HG03103 (cell line): ENCODE measurements at regions not wholly inside any gene's neighbourhood (a gene's known extent, or its start where the extent isn't known, plus 50 kb on each side); places are given as distances from the start of the nearest gene placed in this dataset.

Experiments
- ATAC-seq: cut with Tn5 transposase; IDR thresholded peaks from one replicate; pipeline ENCODE4 v1.9.1; 2021; ENCODE audit warnings: low read depth; ENCODE audit not compliant: unreplicated experiment

GRCh38 chr12:43052441-43052840 lies 462.9 kb upstream of the PRICKLE1 start:
- no peak for ATAC-seq

DNA sequence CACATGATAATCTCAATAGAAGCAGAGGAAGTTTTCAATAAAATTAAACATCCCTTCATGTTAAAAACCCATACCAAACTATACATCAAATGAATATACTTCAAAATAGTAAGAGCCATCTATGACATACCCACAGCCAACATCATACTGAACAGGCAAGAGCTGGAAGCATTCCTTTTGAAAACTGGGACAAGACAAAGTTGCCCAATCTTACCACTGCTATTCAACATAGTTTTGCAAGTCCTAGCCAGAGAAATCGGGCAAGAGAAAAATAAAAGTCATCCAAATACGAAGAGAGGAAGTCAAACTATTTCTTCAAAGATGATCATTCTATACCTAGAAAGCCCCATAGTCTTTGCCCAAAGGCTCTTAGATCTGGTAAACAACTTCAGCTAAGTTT lies 454.7 kb upstream of the PRICKLE1 start:
- no peak for ATAC-seq

GRCh38 chr12:43038991-43039390 lies 449.4 kb upstream of the PRICKLE1 start:
- no peak for ATAC-seq

DNA sequence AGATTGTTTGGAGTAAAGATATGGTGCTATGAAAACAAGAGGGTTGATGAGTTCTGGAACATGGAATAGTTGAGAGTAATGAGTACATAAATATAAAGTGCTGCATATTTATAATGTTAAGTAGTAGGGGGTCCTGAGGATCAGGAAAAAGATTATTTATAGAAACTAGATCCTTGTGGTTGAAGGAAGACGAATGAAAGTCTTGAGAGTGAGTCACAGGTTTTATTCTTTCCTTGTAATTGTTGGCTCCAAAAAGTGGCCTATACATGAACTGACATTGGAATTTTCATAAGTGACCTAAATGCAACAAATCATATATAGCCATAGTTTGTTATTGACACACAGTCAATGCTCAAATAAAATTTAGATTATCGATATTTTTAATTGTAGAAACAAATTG lies 440.4 kb upstream of the PRICKLE1 start:
- ATAC-seq: no peak

DNA sequence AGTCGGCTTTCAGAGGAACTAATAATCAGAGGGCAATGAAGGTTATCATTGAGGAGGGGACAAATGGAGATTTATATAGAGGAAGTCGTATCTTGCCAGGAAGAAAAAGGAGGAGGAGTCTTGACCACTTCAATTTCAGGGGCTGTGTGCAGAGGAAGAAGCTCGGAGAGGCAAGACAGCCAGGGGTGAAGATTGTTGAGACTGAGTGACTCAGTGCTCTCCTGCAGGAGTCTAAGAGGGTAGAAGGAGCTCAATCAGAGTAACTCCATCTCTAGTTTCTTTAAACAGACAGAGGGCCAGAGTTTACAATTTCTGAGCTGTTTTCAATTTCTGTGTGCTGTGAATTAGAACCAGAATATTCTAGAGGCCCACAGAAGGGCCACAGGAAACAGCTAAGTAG lies 439.3 kb upstream of the PRICKLE1 start:
- ATAC-seq: no peak

- no peak for ATAC-seq
Measured at GRCh38 chr12:43022838-43023237, 433.3 kb upstream of the PRICKLE1 start.

DNA sequence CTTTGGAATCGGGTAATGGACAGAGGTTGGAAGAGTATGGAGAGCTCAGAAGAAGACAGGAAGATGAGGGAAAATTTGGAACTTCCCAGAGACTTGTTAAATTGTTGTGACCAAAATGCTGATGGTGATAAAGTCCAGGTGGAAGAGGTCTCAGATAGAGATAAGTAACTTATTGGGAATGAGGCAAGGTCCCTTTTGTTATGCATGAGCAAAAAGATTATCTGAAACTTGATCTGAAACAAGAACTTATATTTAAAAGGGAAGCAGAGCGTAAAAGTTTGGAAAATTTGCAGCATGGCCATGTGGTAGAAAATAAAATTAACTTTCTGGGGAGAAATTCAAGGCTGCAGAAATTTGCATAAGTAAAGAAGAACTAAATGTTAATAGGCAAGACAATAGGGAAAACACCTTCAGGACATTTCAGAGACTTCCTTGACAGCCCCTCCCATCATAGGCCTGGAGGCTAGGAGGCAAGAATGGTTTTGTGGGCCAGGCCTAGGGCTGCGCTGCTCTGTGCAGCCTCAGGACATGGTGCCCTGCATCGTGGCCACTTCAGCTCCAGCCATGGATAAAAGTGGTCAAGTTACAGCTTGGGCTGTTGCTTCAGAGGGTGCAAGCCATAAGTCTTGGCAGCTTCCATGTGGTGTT lies 425.7 kb upstream of the PRICKLE1 start:
- ATAC-seq: no peak

DNA sequence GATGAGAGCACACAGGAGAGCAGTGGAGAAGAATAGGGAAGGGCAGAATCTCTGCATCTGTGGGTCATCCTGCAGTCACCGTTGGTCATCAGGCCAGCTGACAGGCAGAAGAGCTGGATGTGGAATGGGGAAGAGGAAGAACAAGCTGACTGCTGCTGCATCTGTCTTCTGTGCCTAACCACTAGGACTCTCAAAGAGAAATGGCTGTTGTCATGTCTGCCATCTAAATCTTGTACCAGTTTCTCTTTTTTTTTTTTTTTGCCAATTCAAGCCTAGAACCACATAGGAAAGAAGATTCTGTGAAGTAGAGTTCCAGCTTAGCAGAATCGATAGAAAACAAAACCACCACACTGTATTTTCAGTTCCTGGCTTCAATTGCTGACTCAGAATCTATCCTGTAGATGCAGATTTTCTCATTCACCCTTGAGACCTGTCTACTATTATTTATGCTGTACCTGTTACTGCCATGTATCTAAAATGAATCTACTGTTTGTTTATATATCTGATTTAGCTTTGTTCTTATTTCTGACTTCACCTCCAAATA lies 421.9 kb upstream of the PRICKLE1 start:
- ATAC-seq: peak; percentile 69

DNA sequence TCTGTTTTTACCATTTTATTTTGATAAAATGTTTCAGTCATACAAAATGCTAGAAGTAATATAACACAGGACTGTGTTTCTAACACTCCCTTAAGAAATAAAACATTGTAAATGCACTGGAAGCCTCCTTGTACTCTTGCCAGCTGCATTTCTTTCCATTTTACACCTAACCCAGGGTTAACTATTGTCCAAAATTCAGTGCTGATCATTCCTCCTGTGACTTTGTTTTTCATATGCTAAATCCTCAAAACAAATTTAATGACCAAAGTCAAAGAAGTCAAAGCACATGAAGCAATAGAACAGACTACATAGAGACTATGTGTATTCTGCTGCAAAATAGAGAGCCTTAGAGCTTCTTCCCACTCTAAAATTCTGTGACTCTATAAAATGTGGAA lies 420.3 kb upstream of the PRICKLE1 start:
- no peak for ATAC-seq

DNA sequence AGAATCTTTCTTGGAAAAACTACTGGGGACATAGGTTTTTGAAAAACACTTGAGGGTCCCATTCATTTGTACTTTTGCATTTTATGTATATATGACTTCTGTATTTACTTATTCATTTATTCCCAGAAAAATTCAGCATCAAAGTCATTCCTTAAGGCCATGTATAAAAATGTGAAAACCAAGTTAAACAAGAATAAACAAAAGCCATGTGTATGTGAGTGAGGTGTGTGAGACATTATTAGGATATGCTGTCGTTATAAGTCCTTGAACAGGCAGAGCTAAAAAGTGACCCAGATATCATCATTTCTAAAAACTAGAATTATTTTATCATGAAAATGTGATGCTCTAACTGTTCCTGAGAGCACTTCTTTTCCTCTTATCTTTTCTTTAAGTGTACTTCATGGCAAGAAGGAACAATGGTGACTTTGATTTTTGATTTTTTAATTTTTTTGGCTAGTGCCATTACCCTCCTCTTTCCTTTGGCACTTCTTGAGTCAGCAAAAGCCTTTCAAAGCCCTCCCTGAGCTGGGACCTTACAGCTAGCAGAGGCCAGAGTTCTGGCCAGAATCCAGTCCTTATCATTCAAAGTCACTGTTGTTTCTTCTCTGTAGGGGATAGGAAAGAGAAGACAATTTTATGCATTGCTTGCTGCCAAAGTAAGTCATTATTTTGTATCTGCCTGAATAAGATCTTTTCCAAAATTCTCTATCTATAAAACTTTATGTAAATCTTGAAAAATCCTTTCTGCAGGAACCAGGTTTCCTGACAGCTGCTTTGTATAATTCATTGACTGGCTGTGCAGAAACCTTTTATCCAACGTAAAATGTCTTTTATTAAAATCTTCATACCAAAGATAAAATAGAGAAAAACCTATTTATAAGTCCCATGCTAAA lies 419.7 kb upstream of the PRICKLE1 start:
- no peak for ATAC-seq

- no peak for ATAC-seq
Measured at GRCh38 chr12:43004908-43005307, 415.4 kb upstream of the PRICKLE1 start.

DNA sequence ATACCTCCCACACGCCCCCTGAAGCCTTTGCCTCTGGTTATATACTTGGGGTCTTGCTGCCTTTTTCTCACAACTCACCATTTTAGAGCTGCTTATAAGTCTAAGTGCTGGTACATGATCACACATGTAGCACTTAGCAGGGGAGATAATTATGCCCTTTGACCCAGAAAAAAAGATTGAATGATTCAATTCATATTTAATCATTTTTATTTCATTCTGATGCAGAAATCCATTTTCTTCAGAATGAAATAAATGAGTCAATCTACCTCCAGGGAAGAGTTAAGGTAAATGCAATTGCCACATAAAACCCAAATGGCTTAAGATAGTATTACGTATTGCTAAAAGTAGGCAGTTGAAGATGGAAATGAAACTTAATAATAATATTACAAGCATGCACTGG lies 414.6 kb upstream of the PRICKLE1 start:
- ATAC-seq: no peak

- no peak for ATAC-seq
Measured at GRCh38 chr12:42996869-42997431, 407.4 kb upstream of the PRICKLE1 start.

- ATAC-seq: no peak
Measured at GRCh38 chr12:42992826-42993225, 403.3 kb upstream of the PRICKLE1 start.

GRCh38 chr12:42990387-42990786 lies 400.8 kb upstream of the PRICKLE1 start:
- no peak for ATAC-seq

- ATAC-seq: no peak
Measured at GRCh38 chr12:42987216-42987650, 397.7 kb upstream of the PRICKLE1 start.

DNA sequence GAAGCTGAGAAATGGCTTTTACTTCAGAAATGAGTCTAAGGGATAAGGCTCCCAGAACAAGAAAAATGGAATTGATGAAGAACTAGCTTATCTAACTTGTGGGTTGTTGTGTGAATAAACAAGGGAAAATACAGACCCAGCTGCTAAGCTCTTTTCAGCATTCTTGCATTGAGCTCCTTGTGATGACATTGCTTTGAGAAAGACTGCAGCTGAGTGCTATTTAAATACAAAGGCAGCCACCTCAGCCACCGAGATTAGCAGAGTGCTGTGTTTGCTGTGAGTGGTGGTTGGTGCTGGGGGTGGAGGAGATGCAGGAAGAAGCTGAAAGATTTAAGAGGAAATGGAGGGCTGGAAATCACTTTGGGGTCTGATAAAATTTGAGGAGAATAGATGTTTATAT lies 396.0 kb upstream of the PRICKLE1 start:
- ATAC-seq: no peak

DNA sequence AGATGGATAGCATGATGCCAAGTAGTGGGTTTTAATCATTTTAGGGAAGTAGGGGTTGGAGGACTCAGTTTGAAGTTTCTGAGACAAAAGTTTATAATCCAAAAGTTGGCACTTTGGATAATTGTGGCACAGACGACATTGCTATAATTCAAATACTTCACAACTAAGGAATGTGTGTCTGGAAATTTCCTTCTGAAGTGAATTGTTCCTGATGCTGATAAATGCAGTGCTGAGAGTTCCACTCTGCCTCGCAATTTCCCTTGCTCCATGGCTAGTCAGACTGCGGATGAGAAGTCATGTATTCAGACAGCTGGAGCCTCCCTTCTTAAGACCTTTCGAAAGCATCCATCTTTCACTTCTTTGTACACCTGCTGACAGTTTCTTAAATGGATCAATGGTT lies 393.3 kb upstream of the PRICKLE1 start:
- no peak for ATAC-seq

DNA sequence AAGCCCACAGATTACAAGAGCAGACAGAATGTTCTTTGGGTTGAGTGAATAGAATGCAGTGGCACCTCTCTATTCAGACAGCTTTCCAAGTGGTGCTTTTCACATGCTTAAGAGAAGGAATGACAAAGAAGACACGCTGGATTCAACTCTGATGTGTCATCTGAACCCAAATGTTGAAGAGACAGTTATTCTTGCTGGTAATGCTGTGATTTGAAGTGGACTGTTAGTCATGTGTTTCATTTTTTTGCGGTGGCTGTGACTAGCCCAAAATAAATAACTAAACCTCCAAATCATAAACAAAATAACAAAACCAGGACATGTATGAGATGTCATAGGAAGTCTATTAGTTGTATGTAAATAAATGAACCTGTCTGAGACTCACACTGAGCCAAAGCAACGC lies 391.8 kb upstream of the PRICKLE1 start:
- no peak for ATAC-seq

GRCh38 chr12:42980441-42980840 lies 390.9 kb upstream of the PRICKLE1 start:
- ATAC-seq: no peak

DNA sequence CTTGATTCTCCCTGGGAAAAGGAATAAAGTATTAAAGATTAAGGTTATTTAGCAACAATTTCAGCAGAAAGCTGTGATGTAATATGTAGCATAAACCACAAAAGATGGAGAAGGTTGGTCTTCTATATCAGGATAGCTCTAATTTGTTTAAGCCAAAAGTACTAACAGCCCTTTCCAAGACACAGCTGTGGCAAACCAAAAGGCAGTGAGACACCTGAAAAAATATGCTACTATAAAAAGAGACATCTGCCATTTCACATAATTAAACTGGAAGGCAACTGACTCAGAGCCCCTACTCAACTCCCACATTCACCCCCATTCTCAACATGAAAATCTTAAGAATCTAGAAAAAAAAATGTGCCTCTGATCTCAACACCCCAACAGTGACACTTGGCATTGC lies 390.2 kb upstream of the PRICKLE1 start:
- no peak for ATAC-seq
